HCT116 (cell line): ENCODE measurements at regions not wholly inside any gene's neighbourhood (a gene's known extent, or its start where the extent isn't known, plus 50 kb on each side); places are given as distances from the start of the nearest gene placed in this dataset.

Experiments
- EZH2 ChIP-seq: fragments of 200-600 bp; sonication (generic); IDR thresholded peaks from 2 replicates; pipeline ENCODE4 v1.6.1; 2017; ENCODE audit warnings: antibody characterized with exemption, mixed run types
- EZH2phosphoT487 ChIP-seq: fragments of 200-600 bp; IDR thresholded peaks from 2 replicates; pipeline ENCODE4 v1.6.1; 2018; ENCODE audit warnings: antibody characterized with exemption, borderline replicate concordance
- JUND ChIP-seq: IDR thresholded peaks from 2 replicates; pipeline ENCODE4 v1.6.1; 2012
- POLR2A ChIP-seq: IDR thresholded peaks from 2 replicates; pipeline ENCODE4 v1.7.0; 2011; ENCODE audit warnings: borderline replicate concordance; ENCODE audit not compliant: insufficient read depth, insufficient read length; ENCODE audit errors: extremely low read depth
- POLR2AphosphoS5 ChIP-seq: IDR thresholded peaks from 2 replicates; pipeline ENCODE4 v1.6.1; 2011; ENCODE audit warnings: mild to moderate bottlenecking, low read depth, low read length, moderate library complexity
- RAD21 ChIP-seq: IDR thresholded peaks from 2 replicates; pipeline ENCODE4 v1.6.1; 2012; ENCODE audit warnings: low read depth, mild to moderate bottlenecking
- SP1 ChIP-seq: IDR thresholded peaks from 2 replicates; pipeline ENCODE4 v1.6.1; 2012; ENCODE audit warnings: low read depth
- SRF ChIP-seq: IDR thresholded peaks from 2 replicates; pipeline ENCODE4 v1.6.1; 2012; ENCODE audit warnings: low read depth
- ZNF274 ChIP-seq: fragments of 200-500 bp; sonication (Bioruptor generic); IDR thresholded peaks from 2 replicates; pipeline ENCODE4 v1.6.1; 2014; ENCODE audit warnings: mild to moderate bottlenecking, low read depth, low read length, inconsistent platforms
- TF ChIP-seq, protein P1 (sequence below), 3 experiments: fragments of 200-600 bp in 1 of 3; sonication (generic) in 1 of 3; IDR thresholded peaks in 2 of 3; conservative IDR thresholded peaks in 1 of 3; 2 replicates each; pipeline ENCODE4 v1.5.1; 2012 to 2017; ENCODE audit warnings: low read depth in 2 of 3, low read length in 2 of 3, antibody characterized with exemption in 1 of 3, borderline replicate concordance in 1 of 3, control low read depth in 1 of 3, mild to moderate bottlenecking in 1 of 3, mixed read lengths in 1 of 3, mixed run types in 1 of 3, moderate library complexity in 1 of 3; ENCODE audit not compliant: insufficient read depth in 1 of 3
- TF ChIP-seq, protein P2 (sequence below): IDR thresholded peaks from 2 replicates; pipeline ENCODE4 v1.6.1; 2012

DNA sequence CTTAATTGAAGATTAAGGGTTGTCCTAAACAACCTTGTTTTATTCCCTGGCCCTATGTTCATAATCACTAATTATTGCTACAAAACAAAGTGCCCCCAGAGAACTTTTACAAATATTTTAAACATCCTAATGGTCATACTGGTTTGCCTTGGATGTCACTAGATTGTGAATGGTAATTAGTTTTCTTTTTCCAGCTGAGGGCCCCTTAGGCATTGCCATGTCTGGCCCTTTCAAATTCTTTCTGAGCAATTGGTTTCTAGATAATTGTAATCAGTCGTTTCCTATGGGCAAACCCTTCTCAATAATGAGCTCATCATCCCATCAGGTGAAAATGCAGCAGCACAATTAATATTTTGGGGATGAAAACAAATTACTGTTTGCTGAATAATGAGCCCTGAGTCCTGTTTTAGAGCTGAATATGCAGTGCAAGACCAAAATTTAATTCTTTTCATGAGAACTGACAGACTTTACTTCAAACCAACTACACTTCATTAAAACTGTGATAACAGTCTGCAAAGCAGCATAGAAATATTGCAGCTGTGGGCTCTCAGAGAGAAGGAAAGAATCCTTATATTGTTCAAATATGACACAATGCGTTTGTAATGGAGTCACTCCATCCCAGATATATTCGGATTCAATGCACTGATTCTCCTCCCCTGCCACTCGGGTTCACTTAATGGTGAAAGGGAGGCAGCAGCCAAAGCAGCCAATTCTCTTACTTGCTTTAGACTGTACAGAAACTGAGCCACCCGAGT is 67.7 kb upstream of the ARHGAP5 start:
- TF ChIP-seq, protein P1, sequence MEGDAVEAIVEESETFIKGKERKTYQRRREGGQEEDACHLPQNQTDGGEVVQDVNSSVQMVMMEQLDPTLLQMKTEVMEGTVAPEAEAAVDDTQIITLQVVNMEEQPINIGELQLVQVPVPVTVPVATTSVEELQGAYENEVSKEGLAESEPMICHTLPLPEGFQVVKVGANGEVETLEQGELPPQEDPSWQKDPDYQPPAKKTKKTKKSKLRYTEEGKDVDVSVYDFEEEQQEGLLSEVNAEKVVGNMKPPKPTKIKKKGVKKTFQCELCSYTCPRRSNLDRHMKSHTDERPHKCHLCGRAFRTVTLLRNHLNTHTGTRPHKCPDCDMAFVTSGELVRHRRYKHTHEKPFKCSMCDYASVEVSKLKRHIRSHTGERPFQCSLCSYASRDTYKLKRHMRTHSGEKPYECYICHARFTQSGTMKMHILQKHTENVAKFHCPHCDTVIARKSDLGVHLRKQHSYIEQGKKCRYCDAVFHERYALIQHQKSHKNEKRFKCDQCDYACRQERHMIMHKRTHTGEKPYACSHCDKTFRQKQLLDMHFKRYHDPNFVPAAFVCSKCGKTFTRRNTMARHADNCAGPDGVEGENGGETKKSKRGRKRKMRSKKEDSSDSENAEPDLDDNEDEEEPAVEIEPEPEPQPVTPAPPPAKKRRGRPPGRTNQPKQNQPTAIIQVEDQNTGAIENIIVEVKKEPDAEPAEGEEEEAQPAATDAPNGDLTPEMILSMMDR (IDR thresholded peaks at IDR 0.05 in 2 of 3, conservative IDR thresholded peaks at IDR 0.05 in 1 of 3; ENCODE audit: borderline replicate concordance in 1 of 3, insufficient read depth in 1 of 3, low read depth in 2 of 3, low read length in 2 of 3): no peak
- no peak for TF ChIP-seq SRF
- no peak for TF ChIP-seq EZH2phosphoT487
- TF ChIP-seq POLR2A: no peak
- TF ChIP-seq, protein P2, sequence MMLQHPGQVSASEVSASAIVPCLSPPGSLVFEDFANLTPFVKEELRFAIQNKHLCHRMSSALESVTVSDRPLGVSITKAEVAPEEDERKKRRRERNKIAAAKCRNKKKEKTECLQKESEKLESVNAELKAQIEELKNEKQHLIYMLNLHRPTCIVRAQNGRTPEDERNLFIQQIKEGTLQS: no peak
- no peak for TF ChIP-seq POLR2AphosphoS5
- no peak for TF ChIP-seq SP1
- no peak for TF ChIP-seq ZNF274
- no peak for TF ChIP-seq RAD21
- no peak for TF ChIP-seq EZH2
- TF ChIP-seq JUND: no peak
